Bronchial epithelial cell (primary cell): ENCODE measurements at regions not wholly inside any gene's neighbourhood (a gene's known extent, or its start where the extent isn't known, plus 50 kb on each side); places are given as distances from the start of the nearest gene placed in this dataset.

Experiments
- DNase-seq: peaks from one replicate; pipeline ENCODE4 v3.0.0-alpha.2; 2010; ENCODE audit warnings: low read depth
- FAIRE-seq: peaks from 2 replicates; lab custom pipeline; 2011; peaks lifted over from hg19 to GRCh38; lab: Jason Lieb, UNC
- H3K27me3 ChIP-seq: 2 replicates; pipeline ENCODE4 v1.5.1; 2011; ENCODE audit warnings: low read length; ENCODE audit not compliant: control insufficient read depth, insufficient read depth
- H3K36me3 ChIP-seq: 2 replicates; pipeline ENCODE4 v1.5.1; 2011; ENCODE audit warnings: low read length; ENCODE audit not compliant: control insufficient read depth, insufficient read depth
- H3K4me3 ChIP-seq: 2 replicates; pipeline ENCODE4 v1.5.1; 2011; ENCODE audit warnings: mild to moderate bottlenecking, low read depth, low read length, control low read depth
- CTCF ChIP-seq: IDR thresholded peaks from 2 replicates; pipeline ENCODE4 v1.5.1; 2011; ENCODE audit warnings: mild to moderate bottlenecking, moderate library complexity, low read length, control low read depth, inconsistent platforms; ENCODE audit not compliant: insufficient read depth, severe bottlenecking

GRCh38 chr3:192080336-192080735 lies 619.4 kb downstream of the PYDC2 start:
- FAIRE-seq (no peak), DNase-seq (no peak)
- no peaks in the 10 kb centered on the region for H3K27me3 ChIP-seq
- H3K4me3 ChIP-seq = no peak overlapping the region
- H3K36me3 ChIP-seq = no peaks in the 10 kb centered on the region
- no peak for TF ChIP-seq CTCF

GRCh38 chr3:192082730-192083660 lies 622.0 kb downstream of the PYDC2 start:
- FAIRE-seq (peak; percentile 75), DNase-seq (peak; percentile 46)
- TF ChIP-seq CTCF = no peak
- Histone ChIP-seq H3K27me3 (no peaks in the 10 kb centered on the region), H3K36me3 (no peaks in the 10 kb centered on the region), H3K4me3 (no peak overlapping the region)
